Activated naive CD4-positive, alpha-beta T cell treated with anti-CD3 and anti-CD28 coated beads for 36 hours (primary cell): ENCODE measurements at regions not wholly inside any gene's neighbourhood (a gene's known extent, or its start where the extent isn't known, plus 50 kb on each side); places are given as distances from the start of the nearest gene placed in this dataset.

Source experiments
- CTCF ChIA-PET: fragments of 350-600 bp; sonication (Branson Sonifier 250); formaldehyde crosslinking; loops from one replicate; lab custom pipeline; 2021; ENCODE audit warnings: antibody characterized with exemption; lab: Charles Lee
- DNase-seq: peaks from one replicate; pipeline ENCODE4 v3.0.0-alpha.2; 2020
- H3K27ac Mint-ChIP-seq: one replicate; pipeline ENCODE4 v1.8.0; 2021; ENCODE audit warnings: mild to moderate bottlenecking, mixed read lengths
- H3K27me3 Mint-ChIP-seq: one replicate; pipeline ENCODE4 v1.8.0; 2021; ENCODE audit warnings: low read depth, mixed read lengths
- H3K36me3 Mint-ChIP-seq: one replicate; pipeline ENCODE4 v1.8.0; 2021; ENCODE audit warnings: low read depth, mixed read lengths
- H3K4me1 Mint-ChIP-seq: one replicate; pipeline ENCODE4 v1.8.0; 2021; ENCODE audit warnings: low read depth, mixed read lengths
- H3K4me3 Mint-ChIP-seq: one replicate; pipeline ENCODE4 v1.8.0; 2021; ENCODE audit warnings: mild to moderate bottlenecking, moderate library complexity, mixed read lengths
- H3K9me3 Mint-ChIP-seq: one replicate; pipeline ENCODE4 v1.8.0; 2021; ENCODE audit warnings: mixed read lengths
- intact Hi-C: fragments of 100-400 bp; cut with micrococcal nuclease; formaldehyde crosslinking; loops from one replicate; pipeline ENCODE4 v1.15.1; 2023

- Mint-ChIP-seq H3K9me3 (peaks cover 6% of the 10 kb centered on the region), H3K36me3 (no peaks in the 10 kb centered on the region), H3K27me3 (no peaks in the 10 kb centered on the region), H3K27ac (no peak overlapping the region), H3K4me1 (no peaks in the 10 kb centered on the region), H3K4me3 (no peak overlapping the region)
- intact Hi-C loops = no loop called here
- CTCF ChIA-PET = no interaction called here
- no peak for DNase-seq
These were observed 277.5 kb upstream of the DDX18 start for GRCh38 chr2:117537032-117537431.

- Mint-ChIP-seq H3K4me3 (no peak overlapping the region), H3K27ac (no peak overlapping the region), H3K4me1 (no peaks in the 10 kb centered on the region), H3K36me3 (no peaks in the 10 kb centered on the region), H3K27me3 (no peaks in the 10 kb centered on the region), H3K9me3 (peaks cover 1% of the 10 kb centered on the region)
- no peak for DNase-seq
- CTCF ChIA-PET = no interaction called here
- intact Hi-C loops = no loop called here
These were observed 262.6 kb upstream of the DDX18 start for GRCh38 chr2:117551858-117552257.

- no peaks in the 10 kb centered on the region for H3K36me3 Mint-ChIP-seq
- CTCF ChIA-PET = interaction anchor here (0.5 kb wide), 1 partner anchor 17 kb away, joined by 4 read pairs; no protein-coding TSS in a partner anchor
- peaks cover 3% of the 10 kb centered on the region for H3K9me3 Mint-ChIP-seq
- no peaks in the 10 kb centered on the region for H3K27me3 Mint-ChIP-seq
- no peak for DNase-seq
- no peak overlapping the region for H3K27ac Mint-ChIP-seq
- H3K4me3 Mint-ChIP-seq = no peak overlapping the region
- intact Hi-C loops = no loop called here
- no peaks in the 10 kb centered on the region for H3K4me1 Mint-ChIP-seq
These were observed 261.0 kb upstream of the DDX18 start for GRCh38 chr2:117553448-117553847.

- CTCF ChIA-PET = no interaction called here
- no peaks in the 10 kb centered on the region for H3K36me3 Mint-ChIP-seq
- no peak overlapping the region for H3K27ac Mint-ChIP-seq
- no peaks in the 10 kb centered on the region for H3K4me1 Mint-ChIP-seq
- no peak overlapping the region for H3K4me3 Mint-ChIP-seq
- H3K27me3 Mint-ChIP-seq = no peaks in the 10 kb centered on the region
- intact Hi-C loops = no loop called here
- DNase-seq = no peak
- H3K9me3 Mint-ChIP-seq = peaks cover 3% of the 10 kb centered on the region
These were observed 258.5 kb upstream of the DDX18 start for GRCh38 chr2:117555965-117556364.

GRCh38 chr2:117557626-117558025 is 256.9 kb upstream of the DDX18 start:
- no peak overlapping the region for H3K27ac Mint-ChIP-seq

GRCh38 chr2:117562654-117563053 is 251.8 kb upstream of the DDX18 start:
- no peaks in the 10 kb centered on the region for H3K27me3 Mint-ChIP-seq
- no peaks in the 10 kb centered on the region for H3K36me3 Mint-ChIP-seq
- H3K27ac Mint-ChIP-seq = no peak overlapping the region
- CTCF ChIA-PET = no interaction called here
- H3K4me3 Mint-ChIP-seq = no peak overlapping the region
- H3K9me3 Mint-ChIP-seq = peaks cover 18% of the 10 kb centered on the region
- intact Hi-C loops = no loop called here
- H3K4me1 Mint-ChIP-seq = no peaks in the 10 kb centered on the region
- no peak for DNase-seq

More at GRCh38 chr2:117557626-117558025, 256.9 kb upstream of the DDX18 start:
- H3K27me3 Mint-ChIP-seq = no peaks in the 10 kb centered on the region
- intact Hi-C loops = no loop called here
- no peak overlapping the region for H3K4me3 Mint-ChIP-seq
- CTCF ChIA-PET = no interaction called here
- H3K9me3 Mint-ChIP-seq = peaks cover 3% of the 10 kb centered on the region
- DNase-seq = no peak
- H3K4me1 Mint-ChIP-seq = no peaks in the 10 kb centered on the region
- no peaks in the 10 kb centered on the region for H3K36me3 Mint-ChIP-seq

GRCh38 chr2:117571590-117572349 is 242.7 kb upstream of the DDX18 start:
- CTCF ChIA-PET = interaction anchor here (0.6 kb wide), 1 partner anchor 259 kb away, joined by 3 read pairs; no protein-coding TSS in a partner anchor
- Mint-ChIP-seq H3K36me3 (no peaks in the 10 kb centered on the region), H3K27ac (no peak overlapping the region), H3K4me1 (no peaks in the 10 kb centered on the region), H3K9me3 (peaks cover 22% of the 10 kb centered on the region), H3K27me3 (no peaks in the 10 kb centered on the region), H3K4me3 (no peak overlapping the region)
- intact Hi-C loops = no loop called here
- DNase-seq = no peak

GRCh38 chr2:117587310-117587709 is 227.2 kb upstream of the DDX18 start:
- intact Hi-C loops = no loop called here
- H3K9me3 Mint-ChIP-seq = peaks cover 9% of the 10 kb centered on the region
- DNase-seq = no peak
- no peak overlapping the region for H3K27ac Mint-ChIP-seq
- H3K27me3 Mint-ChIP-seq = no peaks in the 10 kb centered on the region
- no peaks in the 10 kb centered on the region for H3K4me1 Mint-ChIP-seq
- CTCF ChIA-PET = no interaction called here
- no peak overlapping the region for H3K4me3 Mint-ChIP-seq
- H3K36me3 Mint-ChIP-seq = no peaks in the 10 kb centered on the region

GRCh38 chr2:117603060-117603459 is 211.4 kb upstream of the DDX18 start:
- Mint-ChIP-seq H3K9me3 (peaks cover 2% of the 10 kb centered on the region), H3K36me3 (no peaks in the 10 kb centered on the region), H3K4me3 (no peak overlapping the region), H3K27me3 (peaks cover 2% of the 10 kb centered on the region), H3K4me1 (no peaks in the 10 kb centered on the region), H3K27ac (no peak overlapping the region)
- intact Hi-C loops = no loop called here
- CTCF ChIA-PET = no interaction called here
- no peak for DNase-seq

- no peak overlapping the region for H3K4me3 Mint-ChIP-seq
- CTCF ChIA-PET = no interaction called here
- H3K27ac Mint-ChIP-seq = no peak overlapping the region
- H3K4me1 Mint-ChIP-seq = no peaks in the 10 kb centered on the region
- H3K9me3 Mint-ChIP-seq = peaks cover 2% of the 10 kb centered on the region
- peaks cover 2% of the 10 kb centered on the region for H3K27me3 Mint-ChIP-seq
- no peaks in the 10 kb centered on the region for H3K36me3 Mint-ChIP-seq
- intact Hi-C loops = no loop called here
- DNase-seq = no peak
These were observed 210.9 kb upstream of the DDX18 start for GRCh38 chr2:117603567-117603966.

GRCh38 chr2:117607202-117607601 is 207.3 kb upstream of the DDX18 start:
- Mint-ChIP-seq H3K4me1 (no peaks in the 10 kb centered on the region), H3K27me3 (no peaks in the 10 kb centered on the region), H3K9me3 (peaks cover 3% of the 10 kb centered on the region), H3K27ac (no peak overlapping the region), H3K36me3 (no peaks in the 10 kb centered on the region), H3K4me3 (no peak overlapping the region)
- intact Hi-C loops = no loop called here
- CTCF ChIA-PET = no interaction called here
- no peak for DNase-seq

- CTCF ChIA-PET = no interaction called here
- no peaks in the 10 kb centered on the region for H3K36me3 Mint-ChIP-seq
- no peak overlapping the region for H3K4me3 Mint-ChIP-seq
- intact Hi-C loops = no loop called here
- peaks cover 3% of the 10 kb centered on the region for H3K9me3 Mint-ChIP-seq
- DNase-seq = no peak
- H3K4me1 Mint-ChIP-seq = no peaks in the 10 kb centered on the region
- H3K27me3 Mint-ChIP-seq = no peaks in the 10 kb centered on the region
- H3K27ac Mint-ChIP-seq = no peak overlapping the region
These were observed 201.4 kb upstream of the DDX18 start for GRCh38 chr2:117613101-117613500.

- H3K4me1 Mint-ChIP-seq = no peaks in the 10 kb centered on the region
- intact Hi-C loops = no loop called here
- H3K27ac Mint-ChIP-seq = no peak overlapping the region
- CTCF ChIA-PET = no interaction called here
- H3K27me3 Mint-ChIP-seq = no peaks in the 10 kb centered on the region
- no peak for DNase-seq
- H3K9me3 Mint-ChIP-seq = peaks cover 3% of the 10 kb centered on the region
- no peak overlapping the region for H3K4me3 Mint-ChIP-seq
- H3K36me3 Mint-ChIP-seq = no peaks in the 10 kb centered on the region
These were observed 200.2 kb upstream of the DDX18 start for GRCh38 chr2:117614296-117614695.
